HepG2 (cell line): ENCODE measurements at regions not wholly inside any gene's neighbourhood (a gene's known extent, or its start where the extent isn't known, plus 50 kb on each side); places are given as distances from the start of the nearest gene placed in this dataset.

Experiments
- ATAC-seq: fragments of 200-7000 bp; cut with Tn5 transposase; 3 replicates; pipeline ENCODE4 v1.9.1; 2020; ENCODE audit warnings: mild to moderate bottlenecking, moderate library complexity
- BruUV-seq: library from RNA; stranded (reverse); fragments of 400-500 nt; replicated peaks from 2 replicates; lab custom pipeline; 2021; lab: Mats Ljungman, UMichigan
- CTCF ChIA-PET: fragments of 300-600 bp; formaldehyde crosslinking; extraction: SDS; loops from one replicate; lab custom pipeline; 2021; ENCODE audit warnings: low total read pairs, inconsistent platforms, low intra/inter-chr PET ratio; lab: Yijun Ruan, JAX
- POLR2A ChIA-PET: fragments of 350-600 bp; sonication (Branson Sonifier 250); formaldehyde crosslinking; loops from one replicate; lab custom pipeline; 2020; ENCODE audit warnings: antibody characterized with exemption, inconsistent platforms; lab: Yijun Ruan, JAX
- DNase-seq: peaks from one replicate; pipeline ENCODE4 v3.0.0-alpha.2; 2015; ENCODE audit warnings: low spot score
- FAIRE-seq: peaks from 3 replicates; lab custom pipeline; 2011; peaks lifted over from hg19 to GRCh38; lab: Jason Lieb, UNC
- H2AFZ ChIP-seq: one replicate; pipeline ENCODE4 v1.6.1; 2011; ENCODE audit warnings: low read length, inconsistent platforms
- H3K27ac ChIP-seq: fragments of 300-600 bp; 3 replicates; pipeline ENCODE4 v1.8.0; 2011; ENCODE audit warnings: mixed run types, mild to moderate bottlenecking, mixed read lengths, low read length, inconsistent platforms; ENCODE audit not compliant: insufficient read depth; ENCODE audit errors: extremely low read length
- H3K27me3 ChIP-seq, 2 experiments: fragments of 200-600 bp in 1 of 2; 2 replicates in 1 of 2; 3 replicates in 1 of 2; pipeline versions ENCODE4 v1.6.0 to v1.8.0; 2011; ENCODE audit warnings: low read length in 2 of 2, mild to moderate bottlenecking in 2 of 2, moderate library complexity in 2 of 2, inconsistent platforms in 1 of 2; ENCODE audit not compliant: insufficient read depth in 2 of 2, control insufficient read depth in 1 of 2
- H3K36me3 ChIP-seq, 2 experiments: fragments of 200-600 bp in 1 of 2; replicated peaks in 1 of 2; 2 replicates in 1 of 2; 3 replicates in 1 of 2; pipeline versions ENCODE4 v1.5.1 to v1.8.0; 2011; ENCODE audit warnings: low read length in 2 of 2, inconsistent platforms in 1 of 2; ENCODE audit not compliant: insufficient read depth in 2 of 2, control insufficient read depth in 1 of 2
- H3K4me1 ChIP-seq: 2 replicates; pipeline ENCODE4 v1.5.1; 2012; ENCODE audit warnings: low read length, inconsistent platforms; ENCODE audit not compliant: insufficient read depth
- H3K4me2 ChIP-seq: 2 replicates; pipeline ENCODE4 v1.6.0; 2011; ENCODE audit warnings: low read depth, low read length, inconsistent platforms
- H3K4me3 ChIP-seq, 3 experiments: fragments of 200-600 bp in 1 of 3; sonication (generic), shearing (Covaris generic) in 1 of 3; replicated peaks in 1 of 3; 2 replicates each; pipeline ENCODE4 v1.5.1; 2011 to 2016; ENCODE audit warnings: low read length in 3 of 3, inconsistent platforms in 2 of 3, low read depth in 2 of 3, mild to moderate bottlenecking in 2 of 3, control low read depth in 1 of 3, mixed read lengths in 1 of 3; ENCODE audit not compliant: insufficient read depth in 1 of 3
- H3K79me2 ChIP-seq: one replicate; pipeline ENCODE4 v1.6.1; 2011; ENCODE audit warnings: low read length, inconsistent platforms; ENCODE audit not compliant: insufficient read depth
- H3K9ac ChIP-seq: 2 replicates; pipeline ENCODE4 v1.6.0; 2011; ENCODE audit warnings: mild to moderate bottlenecking, low read depth, low read length, inconsistent platforms; ENCODE audit not compliant: insufficient read depth
- H3K9me3 ChIP-seq: 2 replicates; pipeline ENCODE4 v1.5.1; 2012; ENCODE audit warnings: mild to moderate bottlenecking, low read length
- H4K20me1 ChIP-seq: 2 replicates; pipeline ENCODE4 v1.6.0; 2011; ENCODE audit warnings: inconsistent platforms, mild to moderate bottlenecking, low read length, moderate library complexity; ENCODE audit not compliant: insufficient read depth
- FOXJ3 ChIP-seq: sonication (generic); formaldehyde crosslinking; IDR thresholded peaks from 2 replicates; pipeline ENCODE4 v1.4.0; 2020; ENCODE audit warnings: missing genetic modification reagents, mild to moderate bottlenecking, borderline replicate concordance
- HNRNPUL1 ChIP-seq: fragments of 200-400 bp; formaldehyde crosslinking; IDR thresholded peaks from 2 replicates; pipeline ENCODE4 v1.6.1; 2017; ENCODE audit warnings: low read depth, mild to moderate bottlenecking, low read length, moderate library complexity
- HOXA7 ChIP-seq: sonication (generic); formaldehyde crosslinking; IDR thresholded peaks from 2 replicates; pipeline ENCODE4 v1.8.1; 2022; ENCODE audit warnings: mild to moderate bottlenecking, missing genetic modification reagents, moderate library complexity
- JUND ChIP-seq: sonication (generic); formaldehyde crosslinking; IDR thresholded peaks from 2 replicates; pipeline ENCODE4 v1.8.0; 2022; ENCODE audit warnings: mild to moderate bottlenecking, missing genetic modification reagents
- MAF1 ChIP-seq: sonication (generic); formaldehyde crosslinking; IDR thresholded peaks from 2 replicates; pipeline ENCODE4 v1.5.0; 2020; ENCODE audit warnings: missing genetic modification reagents, borderline replicate concordance
- MEF2D ChIP-seq: sonication (generic); formaldehyde crosslinking; IDR thresholded peaks from 2 replicates; pipeline ENCODE4 v1.5.1; 2020; ENCODE audit warnings: mild to moderate bottlenecking, missing genetic modification reagents
- NCOA5 ChIP-seq: sonication (generic); formaldehyde crosslinking; IDR thresholded peaks from 2 replicates; pipeline ENCODE4 v1.4.0; 2020; ENCODE audit warnings: missing genetic modification reagents
- NFKB2 ChIP-seq: sonication (generic); formaldehyde crosslinking; IDR thresholded peaks from 2 replicates; pipeline ENCODE4 v1.4.0; 2020; ENCODE audit warnings: missing genetic modification reagents, borderline replicate concordance
- TERF1 ChIP-seq: sonication (generic); formaldehyde crosslinking; IDR thresholded peaks from 2 replicates; pipeline ENCODE4 v1.8.0; 2022; ENCODE audit warnings: mild to moderate bottlenecking, missing genetic modification reagents, moderate library complexity
- ZNF547 ChIP-seq: sonication (generic); formaldehyde crosslinking; IDR thresholded peaks from 2 replicates; pipeline ENCODE4 v1.5.1; 2020; ENCODE audit warnings: mild to moderate bottlenecking, missing genetic modification reagents
- ZSCAN9 ChIP-seq: IDR thresholded peaks from 2 replicates; pipeline ENCODE4 v1.6.1; 2016; ENCODE audit warnings: borderline replicate concordance
- WGBS: methylation state at CpG from one replicate; pipeline ENCODE4 v1.1.6; 2017; ENCODE audit warnings: low lambda C conversion rate; 5-methylcytosine and 5-hydroxymethylcytosine counted together
- in situ Hi-C: cut with HindIII; loops from 2 replicates; pipeline ENCODE4 v1.10.0; 2017; ENCODE audit warnings: low pct_unique_long_range_greater_than_20kb; ENCODE audit not compliant: extremely low pct_ligation_motif_present
- intact Hi-C: fragments of 100-400 bp; cut with micrococcal nuclease; formaldehyde crosslinking; loops from one replicate; pipeline ENCODE4 v1.10.0; 2022; ENCODE audit not compliant: unreplicated experiment
- TF ChIP-seq, protein P1 (sequence below): sonication (generic); formaldehyde crosslinking; IDR thresholded peaks from 2 replicates; pipeline ENCODE4 v1.8.1; 2023; ENCODE audit warnings: mild to moderate bottlenecking, inconsistent platforms, moderate library complexity, missing genetic modification reagents, borderline replicate concordance

DNA sequence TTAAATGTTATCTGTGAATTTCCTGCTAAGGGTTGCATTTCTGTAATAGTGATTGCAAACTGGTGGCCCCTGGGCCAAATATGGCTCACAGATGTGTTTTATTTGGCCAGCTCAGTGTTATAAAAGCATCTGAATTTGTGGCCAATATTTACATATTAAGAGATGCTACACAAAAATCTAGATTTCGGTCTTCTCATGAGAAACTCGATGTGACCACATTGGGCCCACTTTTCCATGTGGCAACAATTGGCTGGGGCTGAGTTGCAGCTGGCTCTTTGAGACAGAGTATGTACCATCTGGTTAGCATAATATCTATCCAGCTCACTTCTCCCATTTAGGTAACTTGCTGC is 244.5 kb upstream of the POU2AF2 start:
- Histone ChIP-seq H3K27me3 (no peaks in the 10 kb centered on the region; a peak in 1 of 5 replicates), H3K79me2 (no peaks in the 10 kb centered on the region), H3K4me1 (no peaks in the 10 kb centered on the region), H3K36me3 (no peaks in the 10 kb centered on the region), H4K20me1 (no peaks in the 10 kb centered on the region), H3K4me2 (no peak overlapping the region), H3K9ac (no peak overlapping the region), H2AFZ (no peak overlapping the region), H3K4me3 (no peak overlapping the region), H3K27ac (no peak overlapping the region), H3K9me3 (no peaks in the 10 kb centered on the region)
- intact Hi-C loops (loop anchor here (5.0 kb wide), 1 partner anchor 1431 kb away; no protein-coding TSS in a partner anchor), in situ Hi-C loops (no loop called here)
- no peak for TF ChIP-seq HNRNPUL1
- TF ChIP-seq MAF1 (CRISPR knock-in tag): no peak
- no peak for TF ChIP-seq HOXA7 (CRISPR knock-in tag)
- TF ChIP-seq FOXJ3: no peak
- TF ChIP-seq, protein P1, sequence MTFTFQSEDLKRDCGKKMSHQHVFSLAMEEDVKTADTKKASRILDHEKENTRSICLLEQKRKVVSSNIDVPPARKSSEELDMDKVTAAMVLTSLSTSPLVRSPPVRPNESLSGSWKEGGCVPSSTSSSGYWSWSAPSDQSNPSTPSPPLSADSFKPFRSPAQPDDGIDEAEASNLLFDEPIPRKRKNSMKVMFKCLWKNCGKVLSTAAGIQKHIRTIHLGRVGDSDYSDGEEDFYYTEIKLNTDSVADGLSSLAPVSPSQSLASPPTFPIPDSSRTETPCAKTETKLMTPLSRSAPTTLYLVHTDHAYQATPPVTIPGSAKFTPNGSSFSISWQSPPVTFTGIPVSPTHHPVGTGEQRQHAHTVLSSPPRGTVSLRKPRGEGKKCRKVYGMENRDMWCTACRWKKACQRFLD (CRISPR knock-in tag): no peak
- no peak for TF ChIP-seq ZNF547 (CRISPR knock-in tag)
- TF ChIP-seq JUND (CRISPR knock-in tag): no peak
- TF ChIP-seq ZSCAN9 (CRISPR knock-in tag): no peak
- no peak for TF ChIP-seq MEF2D (CRISPR knock-in tag)
- TF ChIP-seq NCOA5: no peak
- no peak for TF ChIP-seq TERF1 (CRISPR knock-in tag)
- no peak for TF ChIP-seq NFKB2 (CRISPR knock-in tag)
- CTCF ChIA-PET: no interaction called here
- FAIRE-seq: no peak
- WGBS: 5% methylated on average over 2 of the region's 2 CpGs
- no peak for DNase-seq
- no peak for ATAC-seq
- no TSS peak for BruUV-seq
- POLR2A ChIA-PET: no interaction called here
